ENCODE measurements at regions not wholly inside any gene's neighbourhood (a gene's known extent, or its start where the extent isn't known, plus 50 kb on each side); places are given as distances from the start of the nearest gene placed in this dataset.

GRCh38 chr5:103895738-103896137, 333.1 kb upstream of the NUDT12 start:
- TF ChIP-seq CTCF (conservative IDR thresholded peaks at IDR 0.05), result no peak
- no peak for TF ChIP-seq ZFX (IDR thresholded peaks at IDR 0.05)
